Type B pancreatic cell (in vitro differentiated cells): ENCODE measurements at regions not wholly inside any gene's neighbourhood (a gene's known extent, or its start where the extent isn't known, plus 50 kb on each side); places are given as distances from the start of the nearest gene placed in this dataset.

Source experiments
- DNase-seq: peaks from one replicate; pipeline ENCODE4 v3.0.0; 2021; ENCODE audit warnings: mixed read lengths; ENCODE audit not compliant: unreplicated experiment; ENCODE audit errors: extremely low spot score
- H3K27ac Mint-ChIP-seq: 2 replicates; pipeline ENCODE4 v1.8.0; 2021; ENCODE audit warnings: mild to moderate bottlenecking, mixed read lengths
- H3K27me3 Mint-ChIP-seq: 2 replicates; pipeline ENCODE4 v1.8.0; 2021; ENCODE audit warnings: mixed read lengths
- H3K36me3 Mint-ChIP-seq: 2 replicates; pipeline ENCODE4 v1.8.0; 2021; ENCODE audit warnings: mixed read lengths
- H3K4me1 Mint-ChIP-seq: one replicate; pipeline ENCODE4 v1.8.0; 2021; ENCODE audit warnings: mixed read lengths; ENCODE audit not compliant: unreplicated experiment
- H3K4me3 Mint-ChIP-seq: 2 replicates; pipeline ENCODE4 v1.8.0; 2021; ENCODE audit warnings: mild to moderate bottlenecking, mixed read lengths
- H3K9me3 Mint-ChIP-seq: 2 replicates; pipeline ENCODE4 v1.8.0; 2021; ENCODE audit warnings: mixed read lengths
- CTCF ChIP-seq: fragments of 200-600 bp; sonication (generic); conservative IDR thresholded peaks from 2 replicates; pipeline ENCODE4 v1.5.0; 2021; ENCODE audit warnings: antibody characterized with exemption, mild to moderate bottlenecking

GRCh38 chr16:80085606-80086005 is 455.2 kb upstream of the DYNLRB2 start:
- Mint-ChIP-seq H3K4me1 (no peaks in the 10 kb centered on the region), H3K36me3 (no peaks in the 10 kb centered on the region), H3K9me3 (no peaks in the 10 kb centered on the region), H3K27me3 (peaks cover 16% of the 10 kb centered on the region), H3K27ac (no peak overlapping the region), H3K4me3 (no peak overlapping the region)
- TF ChIP-seq CTCF, result no peak
- DNase-seq, result no peak

- no peak overlapping the region for H3K27ac Mint-ChIP-seq
- H3K4me1 Mint-ChIP-seq, result no peaks in the 10 kb centered on the region
- no peaks in the 10 kb centered on the region for H3K9me3 Mint-ChIP-seq
- H3K27me3 Mint-ChIP-seq, result peaks cover 20% of the 10 kb centered on the region
- no peak for DNase-seq
- peak; percentile 76 for TF ChIP-seq CTCF
- H3K4me3 Mint-ChIP-seq, result no peak overlapping the region
- no peaks in the 10 kb centered on the region for H3K36me3 Mint-ChIP-seq
Measured at GRCh38 chr16:80084614-80085013, 456.2 kb upstream of the DYNLRB2 start.

GRCh38 chr16:80084163-80084562 is 456.6 kb upstream of the DYNLRB2 start:
- Mint-ChIP-seq H3K4me3 (no peak overlapping the region), H3K4me1 (peaks cover under 1% of the 10 kb centered on the region), H3K9me3 (no peaks in the 10 kb centered on the region), H3K27me3 (peaks cover 20% of the 10 kb centered on the region), H3K27ac (no peak overlapping the region), H3K36me3 (no peaks in the 10 kb centered on the region)
- TF ChIP-seq CTCF, result no peak
- DNase-seq, result no peak

- H3K4me3 Mint-ChIP-seq, result no peak overlapping the region
- no peak for DNase-seq
- H3K4me1 Mint-ChIP-seq, result peaks cover 3% of the 10 kb centered on the region
- H3K27ac Mint-ChIP-seq, result no peak overlapping the region
- H3K36me3 Mint-ChIP-seq, result no peaks in the 10 kb centered on the region
- TF ChIP-seq CTCF, result no peak
- H3K9me3 Mint-ChIP-seq, result no peaks in the 10 kb centered on the region
- peaks cover 20% of the 10 kb centered on the region for H3K27me3 Mint-ChIP-seq
Measured at GRCh38 chr16:80082906-80083305, 457.9 kb upstream of the DYNLRB2 start.

GRCh38 chr16:80081846-80082245 is 458.9 kb upstream of the DYNLRB2 start:
- Mint-ChIP-seq H3K4me1 (peaks cover 3% of the 10 kb centered on the region), H3K4me3 (no peak overlapping the region), H3K36me3 (no peaks in the 10 kb centered on the region), H3K27ac (no peak overlapping the region), H3K9me3 (no peaks in the 10 kb centered on the region), H3K27me3 (peaks cover 20% of the 10 kb centered on the region)
- TF ChIP-seq CTCF, result no peak
- DNase-seq, result no peak

GRCh38 chr16:80080287-80080851 is 460.4 kb upstream of the DYNLRB2 start:
- H3K36me3 Mint-ChIP-seq, result no peaks in the 10 kb centered on the region
- H3K4me3 Mint-ChIP-seq, result no peak overlapping the region
- no peaks in the 10 kb centered on the region for H3K9me3 Mint-ChIP-seq
- no peak for TF ChIP-seq CTCF
- no peak for DNase-seq
- H3K27ac Mint-ChIP-seq, result no peak overlapping the region
- peaks cover 20% of the 10 kb centered on the region for H3K27me3 Mint-ChIP-seq
- H3K4me1 Mint-ChIP-seq, result peaks cover 3% of the 10 kb centered on the region
